ENCODE measurements at regions not wholly inside any gene's neighbourhood (a gene's known extent, or its start where the extent isn't known, plus 50 kb on each side); places are given as distances from the start of the nearest gene placed in this dataset.

DNA sequence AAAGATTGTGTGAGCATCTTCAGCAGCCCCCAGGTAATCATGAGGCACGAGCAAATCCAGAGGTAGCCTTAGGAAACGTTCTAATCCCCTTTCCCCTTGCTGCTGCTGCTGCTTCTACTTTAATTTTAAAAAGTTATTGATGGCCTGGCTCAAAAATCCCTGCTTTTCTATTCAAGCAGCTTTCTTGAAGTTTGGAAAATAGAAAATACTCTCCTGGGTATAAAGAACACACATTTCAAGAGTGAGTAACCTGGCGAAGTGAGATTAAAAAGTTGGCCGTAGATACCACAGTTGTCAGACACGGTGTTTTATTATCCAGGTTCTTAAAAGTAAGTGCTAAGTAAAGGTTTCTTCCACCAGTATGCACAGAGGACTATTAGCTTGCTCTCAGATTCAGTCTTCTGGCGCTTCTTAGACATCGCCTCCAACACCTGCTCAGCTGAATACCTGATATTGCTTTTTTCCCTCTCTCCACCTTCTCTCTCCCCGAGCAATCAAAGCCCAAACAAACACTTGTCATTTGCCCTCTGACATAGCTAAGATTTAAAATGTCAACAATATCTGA, 150.7 kb downstream of the EDN3 start:
- 77% methylated on average over 8 of the region's 8 CpGs for WGBS

DNA sequence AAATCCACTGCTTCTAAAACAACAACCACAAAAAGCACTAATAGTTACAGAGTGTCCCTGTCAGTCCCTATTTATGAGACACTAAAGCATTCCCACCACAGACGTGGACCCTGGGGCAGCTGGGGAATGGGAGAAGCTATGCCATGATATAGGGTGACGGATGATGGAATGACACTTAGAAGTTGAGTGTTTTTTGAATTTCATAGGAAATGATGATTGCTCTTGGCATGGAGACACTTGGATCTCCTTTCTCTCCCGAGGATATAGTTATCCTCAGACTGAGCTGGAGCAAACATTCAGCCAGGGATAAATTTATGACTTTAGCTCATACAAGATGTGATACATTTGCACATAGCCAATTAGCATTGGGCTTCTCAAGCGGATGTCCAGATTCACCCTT, 151.2 kb downstream of the EDN3 start:
- Histone ChIP-seq H3K27ac (ENCODE audit: low read depth) (no peak overlapping the region), H3K36me3 (ENCODE audit: insufficient read depth) (no peaks in the 10 kb centered on the region), H3K4me3 (ENCODE audit: low read depth, low read length) (no peak overlapping the region), H3K4me1 (ENCODE audit: insufficient read depth) (no peaks in the 10 kb centered on the region)
- no peak for DNase-seq (ENCODE audit: extremely low spot score)
- 64% methylated on average over 4 of the region's 4 CpGs for WGBS

More for the DNA sequence above, 150.7 kb downstream of the EDN3 start:
- Histone ChIP-seq H3K27ac (ENCODE audit: low read depth) (no peak overlapping the region), H3K36me3 (ENCODE audit: insufficient read depth) (no peaks in the 10 kb centered on the region), H3K4me1 (ENCODE audit: insufficient read depth) (no peaks in the 10 kb centered on the region), H3K4me3 (ENCODE audit: low read depth, low read length) (no peak overlapping the region)
- no peak for DNase-seq (ENCODE audit: extremely low spot score)

GRCh38 chr20:59452856-59453255, 151.5 kb upstream of the PHACTR3 start:
- Histone ChIP-seq H3K36me3 (ENCODE audit: insufficient read depth) (no peaks in the 10 kb centered on the region), H3K4me1 (ENCODE audit: insufficient read depth) (no peaks in the 10 kb centered on the region), H3K4me3 (ENCODE audit: low read depth, low read length) (no peak overlapping the region), H3K27ac (ENCODE audit: low read depth) (no peak overlapping the region)
- WGBS = 86% methylated on average over 13 of the region's 13 CpGs
- DNase-seq (ENCODE audit: extremely low spot score) = no peak

- no peak overlapping the region for H3K27ac ChIP-seq (ENCODE audit: low read depth)
- no peaks in the 10 kb centered on the region for H3K36me3 ChIP-seq (ENCODE audit: insufficient read depth)
- no peak overlapping the region for H3K4me3 ChIP-seq (ENCODE audit: low read depth, low read length)
- H3K4me1 ChIP-seq (ENCODE audit: insufficient read depth) = no peaks in the 10 kb centered on the region
- WGBS = 75% methylated on average over 15 of the region's 15 CpGs
- DNase-seq (ENCODE audit: extremely low spot score) = no peak
Measured at GRCh38 chr20:59453759-59454560, 150.4 kb upstream of the PHACTR3 start.

GRCh38 chr20:59455402-59456341, 148.7 kb upstream of the PHACTR3 start:
- 28% methylated on average over 8 of the region's 8 CpGs for WGBS
- Histone ChIP-seq H3K4me1 (ENCODE audit: insufficient read depth) (no peaks in the 10 kb centered on the region), H3K36me3 (ENCODE audit: insufficient read depth) (no peaks in the 10 kb centered on the region), H3K27ac (ENCODE audit: low read depth) (no peak overlapping the region), H3K4me3 (ENCODE audit: low read depth, low read length) (no peak overlapping the region)
- no peak for DNase-seq (ENCODE audit: extremely low spot score)

DNA sequence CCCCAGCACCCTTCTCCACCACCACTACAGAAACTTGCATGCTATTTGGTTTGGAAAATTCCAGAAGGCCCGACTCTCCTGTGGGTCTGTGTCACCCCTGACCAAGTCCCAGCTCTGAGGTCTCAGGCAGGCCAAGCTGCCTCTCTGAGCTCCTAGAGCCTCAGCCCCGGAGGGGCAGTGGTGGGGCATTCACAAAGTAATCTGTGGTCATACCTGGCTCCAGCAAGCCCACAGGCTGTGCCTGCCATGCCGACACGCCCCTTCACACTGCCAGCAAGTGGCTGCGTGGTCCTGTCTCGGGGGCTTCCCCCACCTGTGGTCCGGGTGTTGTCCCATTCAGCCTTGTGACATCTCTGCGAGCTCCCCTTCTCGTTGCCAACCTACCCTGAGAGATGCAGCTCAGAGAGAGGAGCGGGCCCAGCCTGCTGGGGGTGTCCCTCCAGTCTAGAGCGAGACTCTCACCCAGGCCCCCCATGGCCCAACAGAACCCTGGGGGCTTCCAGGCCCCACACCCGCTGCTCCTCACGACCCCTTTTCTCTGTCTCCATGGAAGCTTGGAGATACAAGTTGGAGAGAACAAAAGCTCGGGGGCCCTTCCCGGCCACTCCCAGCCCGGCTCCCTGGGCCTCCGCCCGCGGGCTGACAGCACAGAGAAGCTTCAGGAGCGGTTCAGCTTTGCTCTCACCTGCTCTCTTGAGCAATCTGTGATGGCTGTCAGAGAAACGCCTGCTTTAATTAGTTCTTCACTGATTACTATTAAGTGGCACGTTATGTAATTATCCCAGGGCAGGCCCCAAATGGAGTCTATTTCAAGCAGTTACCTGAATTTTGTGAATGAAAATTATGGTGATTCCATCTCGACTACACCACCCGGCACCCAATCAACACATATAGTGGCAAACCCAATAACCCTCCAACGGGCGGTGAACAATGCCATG, 147.7 kb upstream of the PHACTR3 start:
- DNase-seq (ENCODE audit: extremely low spot score) = no peak
- Histone ChIP-seq H3K36me3 (ENCODE audit: insufficient read depth) (no peaks in the 10 kb centered on the region), H3K4me1 (ENCODE audit: insufficient read depth) (no peaks in the 10 kb centered on the region), H3K27ac (ENCODE audit: low read depth) (no peak overlapping the region), H3K4me3 (ENCODE audit: low read depth, low read length) (no peak overlapping the region)
- 81% methylated on average over 26 of the region's 26 CpGs for WGBS

GRCh38 chr20:59458645-59459044, 145.7 kb upstream of the PHACTR3 start:
- no peaks in the 10 kb centered on the region for H3K36me3 ChIP-seq (ENCODE audit: insufficient read depth)
- WGBS = 86% methylated on average over 2 of the region's 2 CpGs

GRCh38 chr20:59459586-59459985, 144.8 kb upstream of the PHACTR3 start:
- Histone ChIP-seq H3K4me1 (ENCODE audit: insufficient read depth) (no peaks in the 10 kb centered on the region), H3K4me3 (ENCODE audit: low read depth, low read length) (no peak overlapping the region), H3K27ac (ENCODE audit: low read depth) (no peak overlapping the region), H3K36me3 (ENCODE audit: insufficient read depth) (no peaks in the 10 kb centered on the region)
- no peak for DNase-seq (ENCODE audit: extremely low spot score)
- 91% methylated on average over 6 of the region's 6 CpGs for WGBS

More at GRCh38 chr20:59458645-59459044, 145.7 kb upstream of the PHACTR3 start:
- no peak for DNase-seq (ENCODE audit: extremely low spot score)
- no peak overlapping the region for H3K4me3 ChIP-seq (ENCODE audit: low read depth, low read length)
- H3K4me1 ChIP-seq (ENCODE audit: insufficient read depth) = no peaks in the 10 kb centered on the region
- no peak overlapping the region for H3K27ac ChIP-seq (ENCODE audit: low read depth)

GRCh38 chr20:59460352-59460751, 144.0 kb upstream of the PHACTR3 start:
- H3K4me1 ChIP-seq (ENCODE audit: insufficient read depth) = no peaks in the 10 kb centered on the region
- no peak overlapping the region for H3K4me3 ChIP-seq (ENCODE audit: low read depth, low read length)
- no peak overlapping the region for H3K27ac ChIP-seq (ENCODE audit: low read depth)
- DNase-seq (ENCODE audit: extremely low spot score) = no peak
- H3K36me3 ChIP-seq (ENCODE audit: insufficient read depth) = no peaks in the 10 kb centered on the region
- WGBS = 76% methylated on average over 9 of the region's 9 CpGs

- Histone ChIP-seq H3K36me3 (ENCODE audit: insufficient read depth) (no peaks in the 10 kb centered on the region), H3K4me3 (ENCODE audit: low read depth, low read length) (no peak overlapping the region), H3K4me1 (ENCODE audit: insufficient read depth) (no peaks in the 10 kb centered on the region), H3K27ac (ENCODE audit: low read depth) (no peak overlapping the region)
- 62% methylated on average over 14 of the region's 14 CpGs for whole genome bisulfite sequencing
- DNase-seq (ENCODE audit: extremely low spot score) = no peak
Measured at GRCh38 chr20:59461526-59461925, 142.8 kb upstream of the PHACTR3 start.

DNA sequence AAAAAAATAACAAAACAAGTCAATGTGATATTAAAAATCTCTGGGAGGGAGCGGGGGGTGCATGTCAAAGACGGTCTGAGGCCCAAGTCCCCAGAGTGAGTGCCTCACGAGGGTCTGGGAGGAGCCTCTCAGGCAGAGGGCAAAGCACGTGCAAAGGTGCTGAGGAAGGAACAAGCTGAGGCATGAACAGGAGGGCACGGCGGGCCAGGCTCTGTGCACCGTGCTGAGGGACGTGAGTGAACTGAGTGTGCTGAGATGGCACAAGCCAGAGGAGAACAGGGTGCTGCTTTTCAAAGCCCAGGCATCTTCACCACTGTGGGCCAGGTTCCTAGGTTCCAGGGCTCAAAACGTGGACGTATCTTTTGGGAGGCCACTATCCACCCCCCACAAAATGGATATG, 142.1 kb upstream of the PHACTR3 start:
- Histone ChIP-seq H3K27ac (ENCODE audit: low read depth) (no peak overlapping the region), H3K4me3 (ENCODE audit: low read depth, low read length) (no peak overlapping the region), H3K36me3 (ENCODE audit: insufficient read depth) (no peaks in the 10 kb centered on the region), H3K4me1 (ENCODE audit: insufficient read depth) (no peaks in the 10 kb centered on the region)
- no peak for DNase-seq (ENCODE audit: extremely low spot score)
- WGBS = 73% methylated on average over 10 of the region's 10 CpGs

DNA sequence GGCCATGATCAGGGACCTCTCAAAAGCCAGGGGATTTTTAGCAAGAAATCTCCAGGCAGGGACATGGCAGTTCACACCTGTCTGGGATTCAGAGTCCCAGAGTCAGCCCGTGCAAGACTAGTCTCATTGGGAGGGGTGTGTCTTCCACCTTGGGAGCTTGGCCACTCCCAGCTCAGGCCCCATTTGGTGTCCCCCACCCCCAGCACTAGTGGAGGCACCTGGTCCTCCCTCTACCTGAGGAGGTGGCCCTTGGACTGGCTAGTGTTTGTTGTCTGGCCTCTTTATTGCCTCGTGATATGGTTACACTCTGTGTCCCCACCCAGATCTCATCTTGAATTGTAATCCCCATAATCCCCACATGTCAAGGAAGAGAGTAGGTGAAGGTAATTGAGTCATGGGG, 140.8 kb upstream of the PHACTR3 start:
- no peak overlapping the region for H3K4me3 ChIP-seq (ENCODE audit: low read depth, low read length)
- no peak for DNase-seq (ENCODE audit: extremely low spot score)
- WGBS = 72% methylated on average over 2 of the region's 2 CpGs
- H3K4me1 ChIP-seq (ENCODE audit: insufficient read depth) = no peaks in the 10 kb centered on the region
- no peak overlapping the region for H3K27ac ChIP-seq (ENCODE audit: low read depth)
- H3K36me3 ChIP-seq (ENCODE audit: insufficient read depth) = no peaks in the 10 kb centered on the region
